Glutamatergic neuron (in vitro differentiated cells): ENCODE measurements at regions not wholly inside any gene's neighbourhood (a gene's known extent, or its start where the extent isn't known, plus 50 kb on each side); places are given as distances from the start of the nearest gene placed in this dataset.

Source experiments
- DNase-seq: peaks from one replicate; pipeline ENCODE4 v3.0.0; 2022
- H3K27ac Mint-ChIP-seq: one replicate; pipeline ENCODE4 v1.8.0; 2020; ENCODE audit warnings: mild to moderate bottlenecking, mixed read lengths, inconsistent platforms; ENCODE audit not compliant: unreplicated experiment
- H3K27me3 Mint-ChIP-seq: one replicate; pipeline ENCODE4 v1.8.0; 2020; ENCODE audit warnings: mild to moderate bottlenecking, moderate library complexity, mixed read lengths, inconsistent platforms; ENCODE audit not compliant: unreplicated experiment
- H3K36me3 Mint-ChIP-seq: one replicate; pipeline ENCODE4 v1.8.0; 2020; ENCODE audit warnings: mild to moderate bottlenecking, mixed read lengths, inconsistent platforms; ENCODE audit not compliant: unreplicated experiment
- H3K4me1 Mint-ChIP-seq: one replicate; pipeline ENCODE4 v1.8.0; 2020; ENCODE audit warnings: mild to moderate bottlenecking, low read depth, mixed read lengths, inconsistent platforms; ENCODE audit not compliant: unreplicated experiment
- H3K4me3 Mint-ChIP-seq: one replicate; pipeline ENCODE4 v1.8.0; 2020; ENCODE audit warnings: mild to moderate bottlenecking, mixed read lengths, inconsistent platforms; ENCODE audit not compliant: unreplicated experiment
- H3K9me3 Mint-ChIP-seq: one replicate; pipeline ENCODE4 v1.8.0; 2020; ENCODE audit warnings: mild to moderate bottlenecking, moderate library complexity, mixed read lengths, inconsistent platforms; ENCODE audit not compliant: unreplicated experiment
- CTCF ChIP-seq: fragments of 200-600 bp; sonication (generic); IDR thresholded peaks from one replicate; pipeline ENCODE4 v1.5.0; 2021; ENCODE audit not compliant: partially characterized antibody, unreplicated experiment

- H3K9me3 Mint-ChIP-seq: peaks cover 4% of the 10 kb centered on the region
- no peak for DNase-seq
- H3K4me1 Mint-ChIP-seq: no peaks in the 10 kb centered on the region
- no peak overlapping the region for H3K4me3 Mint-ChIP-seq
- H3K36me3 Mint-ChIP-seq: no peaks in the 10 kb centered on the region
- no peak for TF ChIP-seq CTCF
- peaks cover 3% of the 10 kb centered on the region for H3K27me3 Mint-ChIP-seq
- H3K27ac Mint-ChIP-seq: no peak overlapping the region
These were observed 78.4 kb downstream of the CCNG2 start for GRCh38 chr4:77235289-77235854.

- no peak overlapping the region for H3K4me3 Mint-ChIP-seq
- no peak for TF ChIP-seq CTCF
- no peaks in the 10 kb centered on the region for H3K4me1 Mint-ChIP-seq
- no peak for DNase-seq
- no peaks in the 10 kb centered on the region for H3K36me3 Mint-ChIP-seq
- H3K9me3 Mint-ChIP-seq: peaks cover 2% of the 10 kb centered on the region
- H3K27me3 Mint-ChIP-seq: peaks cover 3% of the 10 kb centered on the region
- no peak overlapping the region for H3K27ac Mint-ChIP-seq
These were observed 79.8 kb downstream of the CCNG2 start for GRCh38 chr4:77236806-77237205.

GRCh38 chr4:77240469-77241066 is 83.6 kb downstream of the CCNG2 start:
- no peaks in the 10 kb centered on the region for H3K4me1 Mint-ChIP-seq
- no peaks in the 10 kb centered on the region for H3K36me3 Mint-ChIP-seq
- no peak overlapping the region for H3K27ac Mint-ChIP-seq
- peak; percentile 83 for DNase-seq
- H3K9me3 Mint-ChIP-seq: peaks cover under 1% of the 10 kb centered on the region
- TF ChIP-seq CTCF: peak; percentile 75
- H3K27me3 Mint-ChIP-seq: no peaks in the 10 kb centered on the region
- H3K4me3 Mint-ChIP-seq: no peak overlapping the region

- H3K27me3 Mint-ChIP-seq: peaks cover 2% of the 10 kb centered on the region
- TF ChIP-seq CTCF: no peak
- DNase-seq: no peak
- no peaks in the 10 kb centered on the region for H3K4me1 Mint-ChIP-seq
- H3K4me3 Mint-ChIP-seq: no peak overlapping the region
- peaks cover 3% of the 10 kb centered on the region for H3K9me3 Mint-ChIP-seq
- no peak overlapping the region for H3K27ac Mint-ChIP-seq
- H3K36me3 Mint-ChIP-seq: no peaks in the 10 kb centered on the region
These were observed 91.8 kb downstream of the CCNG2 start for GRCh38 chr4:77248805-77249204.

- peaks cover 2% of the 10 kb centered on the region for H3K27me3 Mint-ChIP-seq
- no peaks in the 10 kb centered on the region for H3K9me3 Mint-ChIP-seq
These were observed 94.7 kb downstream of the CCNG2 start for GRCh38 chr4:77251751-77252150.

More at GRCh38 chr4:77251751-77252150, 94.7 kb downstream of the CCNG2 start:
- Mint-ChIP-seq H3K27ac (no peak overlapping the region), H3K4me3 (no peak overlapping the region), H3K4me1 (no peaks in the 10 kb centered on the region), H3K36me3 (no peaks in the 10 kb centered on the region)
- DNase-seq: no peak
- TF ChIP-seq CTCF: no peak
